ENCODE measurements at regions not wholly inside any gene's neighbourhood (a gene's known extent, or its start where the extent isn't known, plus 50 kb on each side); places are given as distances from the start of the nearest gene placed in this dataset.

DNA sequence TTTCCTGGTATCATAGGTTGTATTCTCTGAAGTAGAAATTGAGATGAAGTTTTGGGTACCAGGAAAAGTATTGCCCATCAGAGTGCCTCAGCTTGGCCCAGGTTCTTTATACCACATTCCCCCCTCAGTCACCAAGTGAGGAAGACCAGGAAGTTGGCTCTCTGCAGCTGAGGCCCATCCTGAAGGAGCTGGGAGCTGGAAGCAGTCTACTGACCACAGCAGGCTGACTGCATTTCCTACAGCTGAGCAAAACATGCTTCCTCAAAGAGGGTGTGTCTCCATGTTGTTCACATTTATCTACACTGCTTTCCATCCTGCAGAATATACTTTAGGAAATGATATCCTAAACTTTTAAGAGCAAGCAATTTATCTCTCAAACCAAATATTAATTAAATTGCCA is 654.6 kb downstream of the ELAVL2 start:
- in situ Hi-C loops (cut with MboI; ENCODE audit: low sequenced_read_pairs) (no loop called here), dilution Hi-C loops (cut with HindIII; ENCODE audit: low sequenced_read_pairs, unreplicated experiment) (no loop called here), intact Hi-C loops (cut with micrococcal nuclease) (no loop called here)
- Histone ChIP-seq H3K4me3 (ENCODE audit: insufficient read depth, low read depth, low read length) (no peak overlapping the region), H2BK5ac (ENCODE audit: low read depth, low read length, poor library complexity, severe bottlenecking) (no peak overlapping the region), H2BK20ac (ENCODE audit: low read depth, low read length) (no peak overlapping the region), H3K36me3 (ENCODE audit: control insufficient read depth, insufficient read depth, low read length) (no peaks in the 10 kb centered on the region), H2BK15ac (ENCODE audit: low read depth, low read length) (no peak overlapping the region), H3K79me1 (ENCODE audit: low read depth in 1 of 2, low read length in 2 of 2) (no peaks in the 10 kb centered on the region), H3K4me2 (ENCODE audit: low read depth, low read length) (no peak overlapping the region), H3K4me1 (ENCODE audit: control insufficient read depth, insufficient read depth, low read length) (no peaks in the 10 kb centered on the region), H4K20me1 (ENCODE audit: insufficient read depth, low read length) (no peaks in the 10 kb centered on the region), H3K4ac (ENCODE audit: low read depth, low read length) (no peak overlapping the region), H3K9me3 (ENCODE audit: control insufficient read depth, insufficient read depth, low read length) (no peaks in the 10 kb centered on the region), H2AK9ac (replicated peaks; ENCODE audit: low read depth, low read length, poor library complexity) (no peak overlapping the region), H3K14ac (replicated peaks; ENCODE audit: low read depth, low read length) (no peak overlapping the region), H3K18ac (ENCODE audit: low read depth, low read length) (no peak overlapping the region), H3K27me3 (ENCODE audit: control insufficient read depth, insufficient read depth, low read length) (no peaks in the 10 kb centered on the region), H2AFZ (replicated peaks; ENCODE audit: low read length, poor library complexity) (no peak overlapping the region), H3K9me1 (ENCODE audit: insufficient read depth, low read length) (no peaks in the 10 kb centered on the region), H3K23ac (ENCODE audit: low read depth, low read length) (no peak overlapping the region), H4K91ac (ENCODE audit: insufficient read depth, low read depth, low read length) (no peak overlapping the region), H4K5ac (ENCODE audit: low read depth, low read length) (no peak overlapping the region), H3K9ac (ENCODE audit: low read depth, low read length) (no peak overlapping the region), H3K56ac (ENCODE audit: extremely low read depth, insufficient read depth, low read length) (no peak overlapping the region), H4K8ac (ENCODE audit: low read depth in 2 of 2, low read length in 2 of 2) (no peak overlapping the region), H3K27ac (ENCODE audit: insufficient read depth, low read length) (no peak overlapping the region), H2AK5ac (ENCODE audit: low read depth, low read length) (no peak overlapping the region), H2BK120ac (ENCODE audit: low read depth, low read length) (no peak overlapping the region)
- DNase-seq (no peak), ATAC-seq (ENCODE audit: low read depth) (no peak)
- no peak for TF ChIP-seq MXI1 (IDR thresholded peaks at IDR 0.05; ENCODE audit: borderline replicate concordance, low read depth, low read length)
- TF ChIP-seq, protein P1, sequence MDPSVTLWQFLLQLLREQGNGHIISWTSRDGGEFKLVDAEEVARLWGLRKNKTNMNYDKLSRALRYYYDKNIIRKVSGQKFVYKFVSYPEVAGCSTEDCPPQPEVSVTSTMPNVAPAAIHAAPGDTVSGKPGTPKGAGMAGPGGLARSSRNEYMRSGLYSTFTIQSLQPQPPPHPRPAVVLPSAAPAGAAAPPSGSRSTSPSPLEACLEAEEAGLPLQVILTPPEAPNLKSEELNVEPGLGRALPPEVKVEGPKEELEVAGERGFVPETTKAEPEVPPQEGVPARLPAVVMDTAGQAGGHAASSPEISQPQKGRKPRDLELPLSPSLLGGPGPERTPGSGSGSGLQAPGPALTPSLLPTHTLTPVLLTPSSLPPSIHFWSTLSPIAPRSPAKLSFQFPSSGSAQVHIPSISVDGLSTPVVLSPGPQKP (IDR thresholded peaks at IDR 0.05; ENCODE audit: borderline replicate concordance, low read depth, low read length): no peak
- no TSS peak for BruUV-seq (replicated peaks)
- ChIA-PET POLR2A (ENCODE audit: unreplicated experiment) (no interaction called here), CTCF (interaction anchor here (0.7 kb wide), 1 partner anchor 1017 kb away, joined by 6 read pairs; no protein-coding TSS in a partner anchor)

All from IMR-90 (cell line).